ENCODE measurements at regions not wholly inside any gene's neighbourhood (a gene's known extent, or its start where the extent isn't known, plus 50 kb on each side); places are given as distances from the start of the nearest gene placed in this dataset.

DNA sequence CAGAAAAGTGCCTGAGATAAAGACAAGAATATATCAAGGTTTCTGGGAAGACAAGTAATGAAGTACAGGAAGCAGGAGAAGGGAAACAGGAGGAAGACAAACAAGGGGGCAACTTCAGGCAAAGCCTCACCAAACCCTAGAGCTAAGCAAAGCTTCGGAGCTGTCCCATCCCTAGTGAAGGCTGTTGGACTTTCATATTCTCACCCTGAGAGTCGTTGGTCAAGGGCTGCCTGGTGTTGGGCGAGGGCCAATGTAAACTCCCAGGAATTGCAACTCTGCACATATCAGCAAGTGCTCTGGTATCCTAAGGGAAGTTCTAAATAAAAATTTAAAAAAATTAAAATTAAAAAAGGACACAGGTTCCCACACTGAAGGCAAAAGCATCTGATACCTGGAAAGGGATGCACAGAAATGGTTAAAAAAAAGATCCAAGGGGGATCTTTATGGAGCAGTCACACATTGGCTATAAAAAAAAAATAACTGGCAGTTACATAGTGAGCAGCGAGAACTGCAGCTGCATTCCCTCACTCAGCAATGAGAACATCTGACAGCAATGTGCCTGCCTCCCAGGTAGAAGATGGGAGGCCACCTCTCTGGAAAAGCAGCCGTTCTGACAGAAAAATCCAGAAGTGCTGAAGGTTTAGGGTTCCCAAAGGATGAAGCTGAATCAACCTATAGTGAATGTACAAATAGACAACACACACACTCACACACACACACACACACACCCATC is 304.7 kb downstream of the WDR11 start:
- TF ChIP-seq CTCF (IDR thresholded peaks at IDR 0.05; ENCODE audit: poor library complexity) (no peak), EZH2phosphoT487 (IDR thresholded peaks at IDR 0.05; ENCODE audit: low read depth, severe bottlenecking, unreplicated experiment) (no peak)
